Lung microvascular endothelial cell (primary cell): ENCODE measurements at regions not wholly inside any gene's neighbourhood (a gene's known extent, or its start where the extent isn't known, plus 50 kb on each side); places are given as distances from the start of the nearest gene placed in this dataset.
A peak's percentile ranks its signal among the peaks of the same experiment; 100 is the strongest.
"Not testable (repeated sequence)": the region's sequence is repeated elsewhere in the genome, so short reads cannot be mapped to it uniquely, and the experiment has no call there.

Experiments used
- DNase-seq, 2 donors: peaks; one replicate each; pipeline versions ENCODE4 v3.0.0 to v3.0.0-alpha.2; 2010; ENCODE audit warnings: low read depth in 2 of 2

- peak in 1 of 2 donors; percentile 48 for DNase-seq
Observed at GRCh38 chr1:60950224-60951063, 131.9 kb upstream of the NFIA start.

GRCh38 chr1:60949826-60950197 is 132.5 kb upstream of the NFIA start:
- no peak for DNase-seq

- peak; percentile 65 to 85 for DNase-seq
Observed at GRCh38 chr1:60949154-60949825, 133.1 kb upstream of the NFIA start.

- no peak for DNase-seq
Observed at GRCh38 chr1:60948486-60948885, 133.9 kb upstream of the NFIA start.

GRCh38 chr1:60947367-60947766 is 135.0 kb upstream of the NFIA start:
- DNase-seq: no peak

GRCh38 chr1:60942896-60943638 is 139.3 kb upstream of the NFIA start:
- DNase-seq: no peak

- DNase-seq: no peak
Observed at GRCh38 chr1:60942291-60942690, 140.1 kb upstream of the NFIA start.

- not testable (repeated sequence) for DNase-seq
Observed at GRCh38 chr1:60940685-60941084, 141.7 kb upstream of the NFIA start.

GRCh38 chr1:60937720-60938119 is 144.6 kb upstream of the NFIA start:
- no peak for DNase-seq

- DNase-seq: no peak
Observed at GRCh38 chr1:60936591-60937342, 145.6 kb upstream of the NFIA start.

- DNase-seq: no peak
Observed at GRCh38 chr1:60936163-60936562, 146.2 kb upstream of the NFIA start.

GRCh38 chr1:60935599-60936110 is 146.7 kb upstream of the NFIA start:
- no peak for DNase-seq

- no peak for DNase-seq
Observed at GRCh38 chr1:60930130-60930529, 152.2 kb upstream of the NFIA start.

GRCh38 chr1:60924964-60925798 is 157.2 kb upstream of the NFIA start:
- DNase-seq: no peak

GRCh38 chr1:60924165-60924564 is 158.2 kb upstream of the NFIA start:
- no peak for DNase-seq

- DNase-seq: no peak
Observed at GRCh38 chr1:60923389-60924087, 158.8 kb upstream of the NFIA start.

GRCh38 chr1:60922304-60922703 is 160.1 kb upstream of the NFIA start:
- DNase-seq: no peak

- DNase-seq: no peak
Observed at GRCh38 chr1:60921175-60921574, 161.2 kb upstream of the NFIA start.

GRCh38 chr1:60920561-60920960 is 161.8 kb upstream of the NFIA start:
- DNase-seq: no peak

- DNase-seq: no peak
Observed at GRCh38 chr1:60918867-60919266, 163.5 kb upstream of the NFIA start.
